NCI-H446 (cell line): ENCODE measurements at regions not wholly inside any gene's neighbourhood (a gene's known extent, or its start where the extent isn't known, plus 50 kb on each side); places are given as distances from the start of the nearest gene placed in this dataset.

Experiments
- DNase-seq, 2 experiments: peaks; one replicate each; lab custom pipeline; 2025; lab: John Stamatoyannopoulos, UW

- no peak for DNase-seq
Observed at GRCh38 chr14:100658181-100658886, 68.4 kb upstream of the DLK1 start.

- DNase-seq, result no peak
Observed at GRCh38 chr14:100659345-100660001, 67.2 kb upstream of the DLK1 start.

DNA sequence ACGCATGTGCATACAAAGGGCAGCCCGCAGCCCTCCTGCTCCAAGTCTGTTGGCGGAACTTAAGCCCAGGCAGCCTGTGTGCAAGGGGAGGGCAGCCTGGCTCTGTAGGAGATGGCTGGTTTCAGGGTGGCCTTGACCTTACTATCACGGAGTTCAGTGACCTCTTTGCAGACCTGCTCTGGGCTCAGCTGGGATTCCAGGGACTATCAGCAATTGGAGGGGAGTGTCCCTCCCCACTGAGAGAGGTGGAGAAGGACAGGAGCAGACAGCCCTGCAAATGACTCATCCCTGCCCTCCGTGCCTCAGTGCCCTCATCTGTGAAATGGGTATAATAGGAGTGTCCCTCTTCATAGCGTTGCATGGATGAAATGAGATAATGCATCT is 66.2 kb upstream of the DLK1 start:
- DNase-seq, result no peak

GRCh38 chr14:100660882-100661635 is 65.6 kb upstream of the DLK1 start:
- no peak for DNase-seq

DNA sequence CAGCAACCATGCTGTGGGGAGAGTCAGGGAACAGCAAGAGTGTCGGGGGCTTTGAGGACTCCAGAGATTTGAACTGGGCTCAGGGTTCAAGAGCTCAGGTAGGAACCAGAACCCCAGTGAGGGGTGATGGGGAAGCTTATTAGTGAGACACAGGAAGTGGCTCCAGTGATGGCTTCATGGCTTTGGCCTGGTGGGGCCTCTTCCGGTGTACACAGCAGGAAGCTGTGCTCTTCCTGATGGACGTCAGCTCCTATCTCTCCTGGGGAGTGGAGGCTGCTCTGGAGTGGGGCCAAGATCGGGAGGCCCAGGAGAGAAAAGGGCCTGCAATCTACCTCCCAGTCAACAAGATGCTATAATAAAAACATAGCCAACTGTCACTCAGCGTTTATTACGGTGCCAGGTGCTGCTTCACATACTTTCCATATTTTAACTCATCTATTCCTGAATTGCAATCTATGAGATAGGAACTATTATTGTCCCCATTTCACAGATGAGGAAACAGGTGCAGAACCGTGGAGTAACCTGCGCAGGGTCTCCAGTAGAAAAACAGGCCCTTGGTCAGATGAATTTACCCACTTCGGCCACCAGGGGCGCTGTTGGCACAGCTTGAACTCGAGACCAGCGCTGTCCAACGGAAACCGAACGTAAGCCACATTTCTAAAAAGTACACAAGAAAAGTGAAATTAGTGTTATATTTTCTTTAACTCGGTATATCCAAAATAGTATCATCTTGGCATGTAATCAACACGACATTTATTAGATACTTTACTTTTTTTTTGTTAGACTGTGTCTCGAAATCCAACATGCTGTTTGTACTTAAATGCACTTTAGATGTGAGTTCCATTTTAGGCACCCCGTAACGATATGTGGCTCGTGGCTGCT is 63.6 kb upstream of the DLK1 start:
- DNase-seq, result peak; percentile 32 to 78

DNA sequence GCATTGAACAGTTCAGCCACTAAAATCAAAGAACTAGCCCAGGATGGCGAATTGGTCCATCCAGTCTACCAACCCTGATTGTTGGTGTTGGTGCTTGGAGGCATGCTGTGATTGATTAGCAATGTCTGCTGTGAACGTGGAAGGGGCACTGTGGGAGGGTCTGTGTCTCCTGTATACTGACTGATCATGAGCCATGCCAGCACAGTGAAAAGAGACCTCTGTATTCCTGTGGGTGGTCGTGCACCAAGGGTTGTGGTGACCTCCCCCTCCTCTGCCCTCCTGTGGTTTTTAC is 63.0 kb upstream of the DLK1 start:
- DNase-seq, result no peak

GRCh38 chr14:100664231-100664630 is 62.5 kb upstream of the DLK1 start:
- DNase-seq, result no peak

GRCh38 chr14:100664841-100665510 is 61.7 kb upstream of the DLK1 start:
- DNase-seq, result no peak

DNA sequence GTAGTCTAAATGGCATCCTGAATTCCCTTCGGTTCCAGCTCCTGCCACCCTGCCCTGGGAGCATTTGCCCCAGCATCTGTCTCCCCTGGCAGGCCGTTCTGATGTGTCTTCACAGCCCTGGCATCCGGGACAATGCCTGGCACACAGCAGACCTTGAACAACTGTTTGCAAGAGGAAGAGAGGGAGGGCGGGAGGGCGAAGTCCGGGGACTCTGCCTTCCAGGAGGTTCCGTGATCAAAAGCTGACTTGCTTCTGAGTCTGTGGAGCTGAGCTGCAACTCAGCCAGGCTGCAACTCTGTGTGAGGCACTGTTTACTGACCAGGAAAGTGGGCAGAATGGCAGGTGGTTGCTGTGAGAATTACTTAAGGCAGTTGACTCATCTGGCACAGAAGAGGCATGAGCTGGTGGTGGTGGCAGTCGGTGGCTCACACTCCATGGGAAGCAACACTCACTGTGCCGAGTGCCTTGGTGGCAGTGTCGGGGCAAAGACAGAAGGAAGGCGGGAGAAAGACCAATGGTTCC is 61.1 kb upstream of the DLK1 start:
- DNase-seq, result no peak

- no peak for DNase-seq
Observed at GRCh38 chr14:100666403-100666802, 60.3 kb upstream of the DLK1 start.

DNA sequence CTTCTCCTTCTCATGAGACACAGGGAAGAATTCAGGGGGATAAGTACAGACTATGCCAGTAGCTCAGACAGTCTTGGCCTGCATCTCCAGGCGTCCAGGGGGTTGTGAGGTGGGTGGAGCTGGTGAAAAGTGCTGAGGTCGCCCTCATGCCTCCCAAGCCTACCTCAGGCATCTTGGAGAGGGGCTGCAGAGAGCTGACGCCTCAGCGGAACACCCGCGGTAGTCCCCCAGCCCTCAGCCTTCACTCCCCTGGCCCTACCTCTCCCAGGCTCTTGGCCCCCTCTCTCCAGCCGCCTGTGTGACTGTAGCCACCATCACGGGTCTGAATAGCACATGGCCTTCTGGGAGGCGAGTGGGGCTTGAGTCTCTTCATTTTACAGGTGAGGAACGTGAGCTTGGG is 59.8 kb upstream of the DLK1 start:
- DNase-seq, result no peak

GRCh38 chr14:100667656-100668055 is 59.0 kb upstream of the DLK1 start:
- DNase-seq, result no peak

DNA sequence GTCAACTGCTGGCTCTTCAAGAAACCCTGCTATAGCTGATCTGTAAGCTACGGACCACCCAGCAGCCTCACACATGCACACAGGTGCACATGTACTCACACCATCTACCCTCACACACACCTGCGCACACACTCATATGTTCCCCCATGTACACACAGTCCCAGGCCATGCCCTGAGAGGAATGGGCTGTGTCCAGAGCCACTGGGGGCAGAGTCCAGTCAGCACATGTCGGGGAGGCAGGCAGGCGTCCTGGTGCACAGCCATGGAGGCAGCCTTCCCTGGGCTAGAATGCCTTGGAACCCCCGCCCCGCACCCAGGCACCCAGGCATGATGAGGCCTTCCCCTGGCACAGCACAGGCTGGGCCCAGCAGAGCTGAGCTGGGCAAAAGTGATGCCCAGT is 58.3 kb upstream of the DLK1 start:
- no peak for DNase-seq

DNA sequence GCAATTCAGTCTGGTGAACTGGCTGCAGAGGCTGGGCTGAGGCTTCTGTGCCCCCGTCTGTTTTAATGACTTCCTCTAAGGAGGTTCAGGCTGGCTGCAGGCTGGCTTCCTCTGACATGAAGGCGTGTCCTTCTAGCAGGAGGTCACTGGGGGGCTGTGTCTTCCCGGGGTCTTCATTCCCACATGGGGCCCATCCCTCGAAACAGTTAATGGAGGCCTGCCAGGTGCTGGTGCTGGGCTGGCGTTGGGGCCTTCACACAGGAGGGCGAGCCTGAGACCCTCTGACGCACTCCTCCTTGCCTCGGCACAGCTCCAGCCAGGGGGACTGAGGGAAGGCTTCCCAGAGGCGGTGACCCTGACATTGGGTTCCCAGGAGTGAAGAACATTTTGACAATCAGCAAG is 57.7 kb upstream of the DLK1 start:
- no peak for DNase-seq

DNA sequence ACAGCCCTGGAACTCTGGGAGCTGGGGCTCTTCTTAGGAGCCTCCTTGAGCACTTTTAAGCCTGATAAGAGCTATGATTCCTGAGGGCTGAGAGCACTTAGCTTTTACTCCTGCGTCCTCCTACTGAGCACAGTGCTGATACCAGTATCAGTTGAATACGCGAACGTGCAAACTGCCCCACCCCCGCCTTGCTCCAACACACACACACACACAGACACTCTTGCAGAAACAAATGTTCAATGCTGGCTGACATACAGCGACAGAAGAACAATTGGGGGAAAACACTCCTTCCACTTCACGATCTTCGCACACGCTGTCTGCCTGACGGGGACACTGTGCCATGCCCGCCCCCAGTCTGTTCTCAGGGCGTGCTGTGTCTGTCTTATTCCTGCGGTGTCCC is 57.2 kb upstream of the DLK1 start:
- no peak for DNase-seq

- no peak for DNase-seq
Observed at GRCh38 chr14:100670017-100670752, 56.5 kb upstream of the DLK1 start.

DNA sequence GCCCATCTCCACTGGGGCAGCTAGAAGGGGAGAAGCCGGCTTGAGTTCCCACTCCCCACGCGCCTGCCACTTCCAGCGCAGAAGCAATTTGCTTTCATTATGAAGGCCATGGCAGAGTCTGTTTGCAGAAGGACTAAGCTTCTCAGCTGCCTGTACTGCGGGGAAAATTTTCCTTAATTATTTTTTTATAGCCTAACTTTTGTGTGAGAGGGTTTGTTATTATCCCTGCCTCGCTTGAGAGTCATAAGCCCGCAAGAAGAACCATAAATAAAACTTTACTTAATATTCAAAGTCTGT is 56.0 kb upstream of the DLK1 start:
- no peak for DNase-seq

DNA sequence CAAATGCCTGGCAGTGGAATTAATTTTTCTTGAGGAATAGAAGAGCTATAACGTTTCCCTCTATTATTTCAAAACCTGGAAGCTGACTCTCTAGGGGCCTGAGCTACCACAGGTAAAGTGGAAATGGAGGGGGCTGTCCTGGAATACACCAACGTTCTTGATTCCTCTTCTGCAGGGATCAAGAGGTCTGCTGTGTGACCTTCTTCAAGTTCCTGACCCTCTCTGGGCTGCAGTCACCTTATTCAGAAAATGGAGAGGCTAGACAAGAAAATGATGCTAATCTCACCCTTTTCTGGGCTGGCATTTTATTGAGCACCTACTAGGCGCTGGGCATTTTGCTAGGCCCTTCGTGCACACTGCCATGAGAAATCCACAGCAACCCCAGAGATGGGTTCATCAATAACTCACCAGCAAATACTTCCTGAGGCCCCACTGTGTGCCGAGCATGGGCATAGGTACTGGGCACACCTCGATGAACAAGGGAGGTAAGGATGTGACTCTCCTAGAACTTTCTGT is 55.2 kb upstream of the DLK1 start:
- no peak for DNase-seq

DNA sequence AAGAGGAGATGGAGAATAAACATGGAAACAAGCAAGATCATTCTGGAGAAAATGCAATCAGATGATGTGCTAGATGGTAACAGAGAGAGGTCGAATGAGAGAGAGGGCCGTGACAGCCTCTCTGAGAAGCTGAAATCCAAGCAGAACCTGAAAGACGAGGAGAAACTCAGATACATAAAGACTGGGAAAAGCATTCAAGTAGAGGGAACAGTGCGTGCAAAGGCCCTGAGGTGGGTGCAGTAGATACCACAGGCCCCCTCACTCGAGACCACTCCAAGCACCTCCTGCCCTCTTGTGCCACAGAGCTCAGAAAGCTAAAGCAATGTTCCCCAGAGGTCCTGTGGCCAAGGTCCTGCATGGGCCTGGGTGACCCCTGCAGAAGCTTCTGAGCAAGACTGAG is 54.8 kb upstream of the DLK1 start:
- DNase-seq, result no peak

GRCh38 chr14:100673085-100673806 is 53.4 kb upstream of the DLK1 start:
- DNase-seq, result no peak
